Gastrocnemius medialis (tissue), 4 donors: ENCODE measurements at regions not wholly inside any gene's neighbourhood (a gene's known extent, or its start where the extent isn't known, plus 50 kb on each side); places are given as distances from the start of the nearest gene placed in this dataset.

ENCODE experiments used
- POLR2A ChIP-seq, 2 donors: fragments of 450-650 bp; IDR thresholded peaks; one replicate each; pipeline ENCODE4 v1.6.1; 2017; ENCODE audit warnings: antibody characterized with exemption in 2 of 2, mild to moderate bottlenecking in 2 of 2, moderate library complexity in 2 of 2
- TF ChIP-seq, protein P1 (sequence below), 5 experiments: fragments of 450-650 bp in 3 of 5; fragments of 200-600 bp in 2 of 5; sonication (generic) in 2 of 5; IDR thresholded peaks in 4 of 5; conservative IDR thresholded peaks in 1 of 5; 1 replicate in 4 of 5; 2 replicates in 1 of 5; pipeline ENCODE4 v1.5.1; 2016 to 2019; ENCODE audit warnings: antibody characterized with exemption in 5 of 5, mild to moderate bottlenecking in 3 of 5, moderate library complexity in 3 of 5

GRCh38 chr5:51517838-51518237 is 134.6 kb downstream of the ISL1 start:
- TF ChIP-seq, protein P1, sequence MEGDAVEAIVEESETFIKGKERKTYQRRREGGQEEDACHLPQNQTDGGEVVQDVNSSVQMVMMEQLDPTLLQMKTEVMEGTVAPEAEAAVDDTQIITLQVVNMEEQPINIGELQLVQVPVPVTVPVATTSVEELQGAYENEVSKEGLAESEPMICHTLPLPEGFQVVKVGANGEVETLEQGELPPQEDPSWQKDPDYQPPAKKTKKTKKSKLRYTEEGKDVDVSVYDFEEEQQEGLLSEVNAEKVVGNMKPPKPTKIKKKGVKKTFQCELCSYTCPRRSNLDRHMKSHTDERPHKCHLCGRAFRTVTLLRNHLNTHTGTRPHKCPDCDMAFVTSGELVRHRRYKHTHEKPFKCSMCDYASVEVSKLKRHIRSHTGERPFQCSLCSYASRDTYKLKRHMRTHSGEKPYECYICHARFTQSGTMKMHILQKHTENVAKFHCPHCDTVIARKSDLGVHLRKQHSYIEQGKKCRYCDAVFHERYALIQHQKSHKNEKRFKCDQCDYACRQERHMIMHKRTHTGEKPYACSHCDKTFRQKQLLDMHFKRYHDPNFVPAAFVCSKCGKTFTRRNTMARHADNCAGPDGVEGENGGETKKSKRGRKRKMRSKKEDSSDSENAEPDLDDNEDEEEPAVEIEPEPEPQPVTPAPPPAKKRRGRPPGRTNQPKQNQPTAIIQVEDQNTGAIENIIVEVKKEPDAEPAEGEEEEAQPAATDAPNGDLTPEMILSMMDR (IDR thresholded peaks at IDR 0.05 in 4 of 5, conservative IDR thresholded peaks at IDR 0.05 in 1 of 5), result no peak
- TF ChIP-seq POLR2A (IDR thresholded peaks at IDR 0.05), result no peak
